ENCODE measurements at regions not wholly inside any gene's neighbourhood (a gene's known extent, or its start where the extent isn't known, plus 50 kb on each side); places are given as distances from the start of the nearest gene placed in this dataset.

GRCh38 chr14:41037388-41037787 is 569.3 kb upstream of the LRFN5 start:
- TF ChIP-seq CTCF (CRISPR knock-in tag; IDR thresholded peaks at IDR 0.05) (no peak), EZH2 (conservative IDR thresholded peaks at IDR 0.05; ENCODE audit: low read depth, low read length) (no peak), USF2 (IDR thresholded peaks at IDR 0.05; ENCODE audit: low read depth, low read length) (no peak), USF2 (CRISPR knock-in tag; IDR thresholded peaks at IDR 0.05; ENCODE audit: borderline replicate concordance) (no peak), ZNF879 (CRISPR knock-in tag; IDR thresholded peaks at IDR 0.05) (no peak), DMTF1 (CRISPR knock-in tag; IDR thresholded peaks at IDR 0.05) (no peak)

All from HepG2 (cell line).